ENCODE measurements at regions not wholly inside any gene's neighbourhood (a gene's known extent, or its start where the extent isn't known, plus 50 kb on each side); places are given as distances from the start of the nearest gene placed in this dataset.
"Not testable (repeated sequence)": the region's sequence is repeated elsewhere in the genome, so short reads cannot be mapped to it uniquely, and the experiment has no call there.

- DNase-seq (ENCODE audit: low read depth in 3 of 3): no peak
These were observed 56.0 kb downstream of the EN1 start for GRCh38 chr2:118791483-118791882.

GRCh38 chr2:118786746-118787145 is 60.7 kb downstream of the EN1 start:
- DNase-seq (ENCODE audit: low read depth in 3 of 3): no peak

GRCh38 chr2:118784860-118785259 is 62.6 kb downstream of the EN1 start:
- no peak for DNase-seq (ENCODE audit: low read depth in 3 of 3)

GRCh38 chr2:118779362-118779761 is 68.1 kb downstream of the EN1 start:
- DNase-seq (ENCODE audit: low read depth in 3 of 3): no peak

- DNase-seq (ENCODE audit: low read depth in 3 of 3): peak in 2 of 3 donors; percentile 6 to 17
These were observed 72.9 kb downstream of the EN1 start for GRCh38 chr2:118774458-118775133.

GRCh38 chr2:118773826-118774225 is 73.6 kb downstream of the EN1 start:
- no peak for DNase-seq (ENCODE audit: low read depth in 3 of 3)

- DNase-seq (ENCODE audit: low read depth in 3 of 3): no peak
These were observed 74.8 kb downstream of the EN1 start for GRCh38 chr2:118772487-118773200.

GRCh38 chr2:118769707-118770400 is 77.6 kb downstream of the EN1 start:
- no peak for DNase-seq (ENCODE audit: low read depth in 3 of 3)

- DNase-seq (ENCODE audit: low read depth in 3 of 3): no peak
These were observed 80.6 kb downstream of the EN1 start for GRCh38 chr2:118766871-118767270.

- no peak for DNase-seq (ENCODE audit: low read depth in 3 of 3)
These were observed 82.6 kb downstream of the EN1 start for GRCh38 chr2:118764855-118765254.

- no peak for DNase-seq (ENCODE audit: low read depth in 3 of 3)
These were observed 83.7 kb downstream of the EN1 start for GRCh38 chr2:118763797-118764196.

GRCh38 chr2:118762290-118762689 is 85.2 kb downstream of the EN1 start:
- DNase-seq (ENCODE audit: low read depth in 3 of 3): no peak

GRCh38 chr2:118761771-118762170 is 85.7 kb downstream of the EN1 start:
- no peak for DNase-seq (ENCODE audit: low read depth in 3 of 3)

- DNase-seq (ENCODE audit: low read depth in 3 of 3): no peak
These were observed 91.5 kb downstream of the EN1 start for GRCh38 chr2:118755901-118756300.

GRCh38 chr2:118755384-118755783 is 92.1 kb downstream of the EN1 start:
- no peak for DNase-seq (ENCODE audit: low read depth in 3 of 3)

GRCh38 chr2:118752762-118753429 is 94.6 kb downstream of the EN1 start:
- no peak for DNase-seq (ENCODE audit: low read depth in 3 of 3)

GRCh38 chr2:118750959-118751565 is 96.4 kb downstream of the EN1 start:
- DNase-seq (ENCODE audit: low read depth in 3 of 3): no peak

- no peak for DNase-seq (ENCODE audit: low read depth in 3 of 3)
These were observed 99.1 kb downstream of the EN1 start for GRCh38 chr2:118748245-118748885.

- no peak for DNase-seq (ENCODE audit: low read depth in 3 of 3)
These were observed 99.8 kb downstream of the EN1 start for GRCh38 chr2:118747637-118748036.

- no peak for DNase-seq (ENCODE audit: low read depth in 3 of 3)
These were observed 100.4 kb downstream of the EN1 start for GRCh38 chr2:118747066-118747465.

- not testable (repeated sequence) for DNase-seq (ENCODE audit: low read depth in 3 of 3)
These were observed 102.7 kb downstream of the EN1 start for GRCh38 chr2:118744682-118745181.

Measured in stimulated activated CD4-positive, alpha-beta T cell treated with anti-CD3 and anti-CD28 coated beads, TNF-alpha, amount 100 ng/mL, for 48 hours (primary cell).